ENCODE measurements at regions not wholly inside any gene's neighbourhood (a gene's known extent, or its start where the extent isn't known, plus 50 kb on each side); places are given as distances from the start of the nearest gene placed in this dataset.

DNA sequence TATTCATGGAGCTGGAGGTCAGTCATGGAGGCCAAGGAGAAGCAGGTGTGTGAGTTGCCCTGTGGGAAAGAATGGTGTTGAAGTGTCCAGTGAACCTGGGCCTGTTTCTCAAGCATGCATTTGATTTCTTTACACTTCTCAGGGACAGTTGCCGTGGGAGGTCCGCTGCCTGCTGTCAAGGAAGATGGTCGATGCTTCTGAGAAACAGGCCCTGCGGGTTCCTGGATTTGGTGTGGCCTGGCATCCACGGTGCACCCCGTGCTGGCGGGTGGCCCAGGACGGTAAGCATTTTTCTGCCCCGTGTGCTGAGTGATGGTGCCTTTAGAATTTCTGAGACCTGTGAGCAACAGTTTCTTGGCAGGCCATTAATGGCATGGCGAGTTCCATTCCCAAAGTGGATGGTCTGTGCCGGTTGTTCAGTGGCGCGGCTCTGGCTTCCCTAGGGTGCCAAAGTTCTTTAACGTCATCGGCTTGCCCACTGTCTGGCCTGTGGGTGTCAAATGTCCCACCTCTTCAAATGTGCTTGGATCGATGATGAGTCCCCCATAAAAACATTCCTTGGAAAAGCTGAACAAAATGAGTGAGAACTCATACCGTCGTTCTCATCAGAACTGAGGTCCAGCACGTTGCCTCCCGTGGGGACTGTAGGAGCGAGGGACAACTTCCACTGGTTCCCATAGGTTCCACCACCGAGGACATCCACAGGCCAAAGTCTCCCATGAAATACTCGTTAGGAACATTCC is 107.2 kb downstream of the SNRPN start:
- ChIA-PET CTCF (no interaction called here), POLR2A (no interaction called here)
- intact Hi-C loops (cut with micrococcal nuclease) = no loop called here
- Histone ChIP-seq H3K4me2 (ENCODE audit: insufficient read depth, low read length) (no peak overlapping the region), H3K4me1 (ENCODE audit: control insufficient read depth, extremely low read depth, insufficient read depth, low read length) (no peaks in the 10 kb centered on the region), H4K20me1 (replicated peaks; ENCODE audit: control insufficient read depth, extremely low read depth, insufficient read depth, low read length) (no peaks in the 10 kb centered on the region), H3K27ac (ENCODE audit: insufficient read depth, low read depth, low read length) (no peak overlapping the region), H3K79me2 (ENCODE audit: control insufficient read depth, insufficient read depth, low read length) (no peaks in the 10 kb centered on the region), H2AFZ (ENCODE audit: low read depth, low read length) (no peak overlapping the region), H3K9me3 (replicated peaks; ENCODE audit: control insufficient read depth, insufficient read depth, low read length) (peaks cover 82% of the 10 kb centered on the region), H3K4me3 (replicated peaks in 1 of 3; ENCODE audit: insufficient read depth in 1 of 3, low read depth in 1 of 3, low read length in 3 of 3) (no peak overlapping the region), H3K36me3 (ENCODE audit: control insufficient read depth in 2 of 2, extremely low read depth in 1 of 2, insufficient read depth in 2 of 2, low read length in 2 of 2) (peaks cover 0 to 68% of the 10 kb centered on the region in 2 experiments), H3K9me1 (replicated peaks; ENCODE audit: control insufficient read depth, extremely low read depth, insufficient read depth, low read length) (no peaks in the 10 kb centered on the region), H3K27me3 (ENCODE audit: control insufficient read depth in 2 of 2, insufficient read depth in 2 of 2, low read length in 2 of 2) (no peaks in the 10 kb centered on the region), H3K9ac (replicated peaks; ENCODE audit: extremely low read depth, insufficient read depth, low read length) (no peak overlapping the region)
- dilution Hi-C loops (cut with MboI; ENCODE audit: extremely low pct_ligation_motif_present, low sequenced_read_pairs) = no loop called here
- DNase-seq (ENCODE audit: low read depth, low spot score) = no peak
- TF ChIP-seq POLR2AphosphoS5 (IDR thresholded peaks at IDR 0.05; ENCODE audit: insufficient read depth, low read depth, low read length) (no peak), MYC (IDR thresholded peaks at IDR 0.05; ENCODE audit: low read depth, low read length) (no peak), GATA2 (IDR thresholded peaks at IDR 0.05; ENCODE audit: insufficient read depth, insufficient read length, low read depth, low read length) (no peak), EZH2 (IDR thresholded peaks at IDR 0.05; ENCODE audit: borderline replicate concordance, low read depth, low read length, severe bottlenecking) (no peak), POLR2A (IDR thresholded peaks at IDR 0.05; ENCODE audit: low read depth, low read length) (no peak), FOS (IDR thresholded peaks at IDR 0.05; ENCODE audit: borderline replicate concordance, insufficient read depth, low read length) (no peak), JUN (IDR thresholded peaks at IDR 0.05; ENCODE audit: borderline replicate concordance, insufficient read depth, insufficient read length, low read depth) (no peak)
- TF ChIP-seq, protein P1, sequence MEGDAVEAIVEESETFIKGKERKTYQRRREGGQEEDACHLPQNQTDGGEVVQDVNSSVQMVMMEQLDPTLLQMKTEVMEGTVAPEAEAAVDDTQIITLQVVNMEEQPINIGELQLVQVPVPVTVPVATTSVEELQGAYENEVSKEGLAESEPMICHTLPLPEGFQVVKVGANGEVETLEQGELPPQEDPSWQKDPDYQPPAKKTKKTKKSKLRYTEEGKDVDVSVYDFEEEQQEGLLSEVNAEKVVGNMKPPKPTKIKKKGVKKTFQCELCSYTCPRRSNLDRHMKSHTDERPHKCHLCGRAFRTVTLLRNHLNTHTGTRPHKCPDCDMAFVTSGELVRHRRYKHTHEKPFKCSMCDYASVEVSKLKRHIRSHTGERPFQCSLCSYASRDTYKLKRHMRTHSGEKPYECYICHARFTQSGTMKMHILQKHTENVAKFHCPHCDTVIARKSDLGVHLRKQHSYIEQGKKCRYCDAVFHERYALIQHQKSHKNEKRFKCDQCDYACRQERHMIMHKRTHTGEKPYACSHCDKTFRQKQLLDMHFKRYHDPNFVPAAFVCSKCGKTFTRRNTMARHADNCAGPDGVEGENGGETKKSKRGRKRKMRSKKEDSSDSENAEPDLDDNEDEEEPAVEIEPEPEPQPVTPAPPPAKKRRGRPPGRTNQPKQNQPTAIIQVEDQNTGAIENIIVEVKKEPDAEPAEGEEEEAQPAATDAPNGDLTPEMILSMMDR (IDR thresholded peaks at IDR 0.05; ENCODE audit: extremely low read depth in 1 of 2, insufficient read depth in 1 of 2, low read depth in 1 of 2, low read length in 2 of 2) = no peak
- TF ChIP-seq, protein P2, sequence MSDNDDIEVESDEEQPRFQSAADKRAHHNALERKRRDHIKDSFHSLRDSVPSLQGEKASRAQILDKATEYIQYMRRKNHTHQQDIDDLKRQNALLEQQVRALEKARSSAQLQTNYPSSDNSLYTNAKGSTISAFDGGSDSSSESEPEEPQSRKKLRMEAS (IDR thresholded peaks at IDR 0.05; ENCODE audit: insufficient read depth, insufficient read length) = no peak
- BruUV-seq (replicated peaks) = no TSS peak
- FAIRE-seq = no peak
